IPS-NIHi7 (cell line): ENCODE measurements at regions not wholly inside any gene's neighbourhood (a gene's known extent, or its start where the extent isn't known, plus 50 kb on each side); places are given as distances from the start of the nearest gene placed in this dataset.
"Not testable (repeated sequence)": the region's sequence is repeated elsewhere in the genome, so short reads cannot be mapped to it uniquely, and the experiment has no call there.

Source experiments
- DNase-seq: peaks from one replicate; pipeline ENCODE4 v3.0.0; 2012; ENCODE audit warnings: mixed read lengths; ENCODE audit errors: extremely low spot score

DNA sequence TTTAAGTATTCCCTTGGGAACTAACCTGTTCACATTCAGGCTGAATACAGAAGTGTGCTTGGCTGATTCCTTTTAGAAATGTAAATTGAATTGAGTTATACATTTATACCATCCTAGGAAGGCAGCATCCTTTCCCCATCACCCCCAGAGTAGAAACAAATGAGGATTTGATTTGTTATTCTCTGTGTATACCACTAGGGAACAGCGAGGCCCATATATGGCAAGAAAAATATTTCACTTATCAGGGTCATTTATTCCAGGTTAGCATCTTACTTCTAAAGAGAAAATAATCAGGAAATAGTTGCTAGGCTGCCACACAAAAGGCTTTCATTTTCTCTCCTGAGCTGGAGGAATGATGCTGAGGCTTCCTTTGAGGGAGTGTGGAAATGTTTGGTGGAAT is 516.9 kb downstream of the PIK3C3 start:
- DNase-seq: no peak

DNA sequence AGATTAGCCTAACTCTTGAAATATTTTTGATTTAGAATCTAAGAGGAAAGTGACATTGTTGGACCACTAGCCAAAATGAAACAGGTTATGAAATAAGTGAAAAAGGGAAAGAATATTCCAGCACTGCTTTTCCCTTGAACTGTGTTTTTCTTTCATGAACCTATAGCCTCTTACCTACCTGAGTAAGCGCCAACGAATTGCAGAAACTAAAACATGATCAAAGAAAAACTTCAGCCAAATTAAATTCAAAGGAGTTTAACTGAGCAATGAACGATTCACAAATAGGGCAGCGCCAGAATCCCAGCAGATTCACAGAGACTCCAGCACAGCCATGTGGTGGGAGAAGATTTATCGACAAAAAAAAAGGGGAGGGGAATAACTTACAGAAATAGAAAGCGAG is 518.6 kb downstream of the PIK3C3 start:
- no peak for DNase-seq

DNA sequence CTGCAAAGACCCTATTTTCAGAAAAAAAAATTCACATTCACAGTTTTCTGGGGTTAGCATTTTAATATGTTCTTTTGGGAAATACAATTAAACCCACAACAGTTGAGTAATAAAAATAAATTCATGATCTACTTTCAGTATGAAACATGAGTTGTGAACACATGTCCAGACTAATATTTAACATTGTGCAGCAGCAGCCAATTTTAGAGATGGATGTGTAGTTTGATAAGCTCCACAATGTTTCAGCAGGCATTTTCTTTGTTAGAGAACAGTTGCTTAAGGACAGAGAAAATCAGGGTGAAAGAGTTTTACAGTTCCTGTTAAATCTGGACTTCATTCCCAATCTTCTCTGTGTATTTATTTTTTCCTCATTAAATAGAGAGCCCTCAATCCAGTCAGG is 519.5 kb downstream of the PIK3C3 start:
- no peak for DNase-seq

DNA sequence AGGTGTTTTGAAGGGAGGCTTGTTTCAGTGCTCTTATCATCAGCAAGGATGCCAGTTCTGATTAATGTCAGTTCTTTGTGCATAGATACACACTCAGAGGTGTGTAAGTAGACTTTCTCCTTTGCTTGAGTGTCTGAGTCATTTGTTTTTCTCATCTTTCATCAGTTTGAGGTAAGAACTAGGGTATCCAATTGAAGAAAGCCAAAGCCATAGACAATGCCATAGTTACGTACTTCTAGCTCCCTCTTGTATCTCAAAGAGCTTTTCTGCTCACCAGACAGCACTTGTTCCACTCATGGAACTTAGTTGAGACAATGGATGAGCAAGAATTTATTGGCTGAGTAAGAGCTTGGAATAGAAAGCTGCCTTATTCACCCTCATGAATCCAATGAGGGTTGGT is 520.1 kb downstream of the PIK3C3 start:
- DNase-seq: no peak

DNA sequence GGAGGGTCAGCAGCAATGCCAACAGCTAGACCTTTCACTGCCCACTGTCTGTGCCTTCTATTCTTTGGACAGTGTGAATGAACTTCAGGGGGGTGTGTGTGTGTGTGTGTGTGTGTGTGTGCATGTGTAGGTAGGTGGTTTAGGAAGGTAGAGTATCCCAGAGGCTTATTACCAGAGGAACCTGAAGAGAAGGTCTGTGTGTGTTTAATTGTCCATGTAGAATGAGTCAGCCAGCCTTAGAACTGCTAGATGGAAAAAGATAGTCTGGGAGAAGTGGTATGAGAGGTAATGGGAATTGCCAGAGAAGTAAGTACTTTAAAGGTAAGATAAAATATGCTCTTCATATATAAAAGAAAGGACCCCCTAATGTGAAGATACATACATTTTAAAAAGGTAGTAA is 522.2 kb downstream of the PIK3C3 start:
- DNase-seq: no peak

DNA sequence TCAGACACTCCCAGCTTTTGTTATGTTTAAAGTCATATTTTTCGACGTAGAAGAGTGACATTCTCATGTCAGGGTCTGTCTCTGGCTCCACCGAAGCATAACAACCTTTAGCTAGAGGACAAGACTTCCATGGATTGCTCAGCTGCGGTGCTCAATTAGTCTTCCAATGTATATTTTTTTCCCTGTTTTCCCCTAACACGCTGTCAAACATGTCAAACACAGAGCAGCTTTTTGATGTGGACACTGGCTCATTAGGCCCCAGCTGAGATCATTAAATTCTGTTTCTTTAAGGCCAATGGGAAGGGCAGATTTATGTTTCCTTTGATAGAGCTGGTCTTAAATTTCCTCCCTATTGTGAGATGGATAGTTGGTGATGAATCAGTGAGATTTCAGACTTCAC is 525.4 kb downstream of the PIK3C3 start:
- DNase-seq: no peak

DNA sequence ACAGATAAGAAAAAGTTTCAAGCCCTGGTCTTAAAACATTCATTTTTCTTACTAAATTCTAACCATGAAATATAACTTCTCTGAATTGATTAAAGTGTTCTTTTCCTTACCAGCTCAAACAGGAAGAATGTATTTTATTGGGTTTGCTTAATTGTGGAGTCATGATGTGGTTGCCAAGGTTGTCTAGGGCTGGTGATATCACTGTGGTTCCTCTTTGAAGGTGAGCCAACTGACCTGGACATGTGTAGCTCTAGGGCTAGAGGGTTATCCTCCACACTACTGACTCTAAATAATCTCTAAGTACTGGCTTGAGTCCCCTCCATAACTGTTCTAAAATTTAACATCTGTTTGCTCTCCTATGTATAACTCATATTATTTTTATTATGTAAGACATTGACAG is 529.6 kb downstream of the PIK3C3 start:
- DNase-seq: no peak

DNA sequence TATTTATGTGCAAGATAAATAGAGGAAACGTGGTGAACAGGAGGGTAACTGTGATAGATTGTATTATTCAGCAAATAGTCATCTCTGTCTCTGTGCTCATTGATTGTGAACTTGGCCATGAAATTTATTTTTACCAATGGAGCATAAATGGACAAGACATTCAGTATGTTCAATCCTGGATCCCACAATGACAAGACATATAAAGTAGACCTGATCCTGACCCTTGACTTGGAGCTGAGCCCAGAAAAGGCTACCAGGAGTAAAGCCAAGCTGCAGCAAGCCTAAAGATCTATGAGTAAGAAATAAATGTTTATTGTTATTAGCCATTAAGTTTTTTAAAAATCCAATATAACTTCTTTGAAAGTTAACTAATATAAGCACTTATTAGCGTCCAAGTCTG is 531.2 kb downstream of the PIK3C3 start:
- no peak for DNase-seq

DNA sequence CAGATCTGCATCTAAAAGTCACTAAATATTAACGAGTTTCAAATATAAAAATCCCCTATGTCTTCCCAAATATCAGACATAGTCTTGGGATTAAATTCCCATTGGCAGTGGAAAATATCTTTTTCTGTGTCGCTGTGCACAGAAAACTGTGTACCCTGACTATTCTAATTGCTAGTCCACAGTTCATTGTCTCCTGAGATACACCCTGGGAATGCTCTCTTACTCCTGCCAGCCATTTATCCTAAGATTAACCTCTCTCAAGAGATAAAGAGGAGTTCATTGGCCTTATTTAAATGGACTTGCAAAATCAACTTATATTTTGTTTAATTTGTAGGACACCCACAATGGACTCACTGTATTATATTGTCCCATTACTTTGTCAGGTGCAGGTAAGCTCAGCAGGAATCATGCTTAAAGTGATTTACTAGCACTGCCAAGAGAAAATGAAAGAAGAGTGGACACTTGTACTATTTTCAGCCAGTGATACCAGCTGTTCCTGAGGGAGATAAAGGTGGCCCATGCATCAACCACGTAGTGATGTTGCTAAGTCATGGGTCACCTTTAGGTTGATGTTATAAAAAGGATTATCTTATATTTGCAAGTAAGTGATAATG is 553.8 kb downstream of the PIK3C3 start:
- no peak for DNase-seq

DNA sequence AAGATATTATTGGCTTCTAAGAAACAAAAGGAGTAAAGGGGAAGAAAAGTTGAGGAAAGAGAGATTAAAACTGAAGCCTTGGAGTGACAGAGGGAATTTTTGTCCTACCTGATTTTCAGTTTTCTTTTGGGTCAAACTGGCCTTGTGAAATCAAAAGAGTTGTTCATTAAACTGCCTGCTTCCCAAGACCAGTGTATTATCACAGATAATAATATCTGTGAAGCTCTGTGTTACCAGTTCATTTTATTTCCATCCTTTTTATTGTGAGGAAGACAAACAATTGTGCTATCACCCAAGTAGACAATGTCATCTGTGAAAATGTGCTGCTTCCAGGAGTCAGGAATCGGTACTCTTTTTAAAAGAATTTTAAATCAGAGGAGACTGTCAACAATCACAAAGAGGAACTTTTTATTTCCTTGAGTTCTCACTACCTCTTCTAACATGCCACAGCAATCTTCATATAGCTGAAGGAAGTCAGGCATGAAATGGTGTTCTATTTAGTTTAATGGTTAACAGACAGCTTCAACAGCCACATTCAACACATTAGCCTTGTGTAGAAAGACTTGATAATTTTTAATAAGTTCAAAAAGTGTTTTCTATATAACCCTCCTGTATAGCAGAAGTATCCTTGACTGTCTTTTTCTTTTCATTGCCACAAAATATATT is 554.8 kb downstream of the PIK3C3 start:
- DNase-seq: no peak

DNA sequence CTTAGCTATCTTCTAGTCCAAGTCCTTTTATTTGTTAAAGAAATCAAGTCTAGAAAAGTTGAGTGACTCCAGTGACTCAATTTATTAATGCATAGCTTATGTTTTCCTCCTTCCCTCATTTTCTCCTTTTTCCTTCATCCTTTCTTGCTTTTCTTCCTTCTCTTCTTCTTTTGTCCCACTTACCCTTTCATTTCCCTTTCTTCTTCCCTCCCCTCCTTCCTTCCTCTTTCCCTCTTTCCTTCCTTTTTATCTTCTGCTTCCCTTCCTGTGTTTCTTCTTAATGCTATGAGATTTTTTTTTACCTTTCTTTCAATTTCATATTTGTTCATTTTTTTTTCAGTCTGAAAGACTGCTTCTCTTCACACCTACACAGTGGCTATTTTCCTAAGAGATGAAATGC is 555.5 kb downstream of the PIK3C3 start:
- DNase-seq: no peak

DNA sequence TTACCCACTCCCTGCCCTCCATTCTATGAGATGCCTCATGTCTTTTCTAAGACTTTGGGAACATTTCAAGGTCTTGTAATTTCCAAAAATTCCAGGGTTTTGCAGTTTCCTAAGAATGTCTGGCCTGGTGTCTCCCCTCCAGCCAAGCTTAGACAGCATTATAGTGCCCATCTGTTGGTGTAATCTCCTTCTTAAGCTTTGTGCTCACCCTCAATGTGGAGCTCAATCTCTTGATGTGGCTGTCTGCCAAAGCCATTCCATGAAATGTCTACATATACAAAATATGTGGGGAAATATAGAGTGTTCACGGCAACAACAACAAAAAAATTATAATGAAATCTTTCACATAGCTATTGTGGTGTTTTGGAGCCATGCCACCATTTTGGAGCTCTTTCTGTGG is 558.4 kb downstream of the PIK3C3 start:
- no peak for DNase-seq

DNA sequence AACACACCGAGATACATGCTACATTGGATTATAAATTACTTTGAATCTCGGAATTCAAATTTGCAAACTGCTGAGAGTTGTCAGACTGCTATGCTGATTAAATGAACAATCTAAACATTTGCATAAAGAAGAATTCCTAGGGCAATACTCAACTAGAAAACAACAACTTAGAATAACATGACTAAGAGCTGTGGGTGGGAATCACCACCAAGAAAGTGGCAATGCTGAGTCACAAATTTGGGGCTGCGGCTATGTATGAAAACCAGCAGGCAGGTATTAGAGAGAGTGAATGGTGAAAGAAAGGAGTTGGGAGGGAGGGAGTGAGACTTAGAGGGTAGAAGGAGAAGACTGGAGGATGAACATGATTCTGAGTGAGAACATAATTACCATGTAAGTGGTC is 559.5 kb downstream of the PIK3C3 start:
- no peak for DNase-seq

DNA sequence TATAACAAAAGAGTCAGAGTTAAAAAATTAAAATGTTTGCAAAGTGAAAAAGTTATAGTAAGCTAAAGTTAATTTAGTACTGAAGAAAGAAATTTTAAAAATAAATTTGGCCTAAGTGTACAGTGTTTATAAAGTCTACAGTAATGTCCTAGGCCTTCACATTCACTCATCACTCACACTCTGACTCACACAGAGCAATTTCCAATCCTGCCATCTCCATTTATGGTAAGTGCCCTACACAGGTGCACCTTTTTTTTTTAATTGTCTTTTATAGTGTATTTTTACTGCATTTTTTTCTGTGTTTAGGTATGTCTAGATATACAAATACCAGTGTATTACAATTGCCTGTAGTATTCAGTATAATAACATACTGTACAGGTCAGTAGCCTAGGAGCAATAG is 562.9 kb downstream of the PIK3C3 start:
- no peak for DNase-seq

DNA sequence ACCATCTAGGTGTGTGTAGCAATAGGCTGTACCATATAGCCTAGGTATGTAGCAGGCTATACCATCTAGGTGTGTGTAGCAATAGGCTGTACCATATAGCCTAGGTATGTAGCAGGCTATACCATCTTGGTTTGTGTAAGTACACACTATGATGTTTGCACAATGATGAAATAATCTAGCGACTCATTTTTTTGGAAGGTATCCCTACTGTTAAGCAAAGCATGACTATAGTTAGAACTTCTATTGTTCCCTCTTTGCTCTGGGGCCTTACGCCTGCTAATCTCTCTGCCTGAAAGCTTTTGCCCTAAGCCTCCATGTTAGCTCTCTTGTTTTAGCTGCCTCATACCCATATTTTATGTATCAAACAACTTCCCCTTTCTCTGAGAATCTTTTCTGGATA is 563.3 kb downstream of the PIK3C3 start:
- DNase-seq: not testable (repeated sequence)

DNA sequence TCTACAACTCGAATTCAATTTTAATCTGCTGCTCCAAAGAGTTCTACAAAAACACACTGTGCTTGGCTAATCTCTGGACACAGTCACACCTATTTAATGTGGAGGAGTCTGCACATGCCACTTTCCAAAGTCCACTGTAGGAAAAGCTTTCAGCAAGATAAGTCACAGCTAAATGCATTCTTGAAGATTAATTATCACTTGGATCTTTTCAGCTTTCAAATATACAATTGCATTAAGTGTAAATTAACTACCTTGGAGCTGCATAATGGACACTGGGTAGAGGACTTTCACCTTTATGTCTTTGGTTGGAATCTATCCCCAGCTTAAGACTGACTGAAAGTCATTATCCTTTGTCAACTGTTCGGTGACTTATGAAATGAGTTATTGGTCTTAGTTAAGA is 565.1 kb downstream of the PIK3C3 start:
- no peak for DNase-seq

DNA sequence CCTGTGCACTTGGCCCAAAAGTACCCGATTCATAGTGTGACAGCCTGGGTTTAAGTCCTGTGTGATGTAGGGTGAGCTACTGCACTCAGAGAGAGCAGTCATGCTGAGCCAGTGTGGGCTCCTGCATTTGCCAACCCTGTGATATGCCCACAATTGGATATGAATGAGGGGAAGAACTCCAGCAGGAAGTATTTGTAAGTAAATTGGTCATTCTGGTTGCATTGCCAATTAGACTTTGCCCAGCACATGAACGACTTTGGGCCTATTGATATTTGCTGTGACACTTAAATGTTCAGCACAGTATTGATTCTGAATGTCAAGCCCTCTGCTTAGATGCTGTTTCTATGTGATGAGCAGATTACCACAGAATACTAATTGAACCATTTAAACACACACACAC is 570.9 kb downstream of the PIK3C3 start:
- no peak for DNase-seq

DNA sequence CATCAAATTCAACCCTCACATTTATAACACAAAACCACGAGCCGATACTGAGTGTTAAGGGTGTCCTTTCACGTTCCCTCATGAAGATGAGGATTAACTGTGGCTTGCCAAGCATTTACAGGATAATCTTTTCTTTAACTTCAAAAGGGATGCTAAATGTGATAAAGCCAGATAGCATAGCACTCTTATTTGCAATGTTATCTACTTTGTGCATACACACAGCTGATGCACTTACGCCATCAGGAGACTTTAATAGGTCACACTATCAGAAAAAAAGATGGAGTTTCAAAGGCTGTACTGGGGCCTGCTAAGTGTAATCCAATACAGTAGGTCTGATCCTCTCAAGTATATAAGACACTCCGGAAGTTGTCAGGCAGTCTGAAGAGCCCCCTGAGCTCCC is 572.7 kb downstream of the PIK3C3 start:
- no peak for DNase-seq

DNA sequence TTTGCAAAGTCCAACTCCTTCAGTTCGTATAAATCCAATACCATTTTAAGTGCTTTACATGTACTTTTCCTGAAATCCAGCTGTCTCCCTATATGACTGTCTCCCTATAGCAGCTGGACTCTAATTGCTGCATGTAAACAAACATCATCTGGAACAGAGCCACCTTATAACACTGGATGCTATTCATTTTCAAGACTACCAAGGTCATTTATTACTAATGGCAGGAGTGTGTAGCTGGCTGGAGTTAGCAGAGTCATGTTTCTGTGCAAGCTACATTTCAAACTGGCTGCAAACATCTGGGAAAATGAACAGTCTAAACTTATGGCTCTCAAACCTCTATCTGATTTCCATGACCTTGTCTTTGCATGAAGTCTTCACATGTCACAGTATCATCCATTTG is 575.2 kb downstream of the PIK3C3 start:
- no peak for DNase-seq

DNA sequence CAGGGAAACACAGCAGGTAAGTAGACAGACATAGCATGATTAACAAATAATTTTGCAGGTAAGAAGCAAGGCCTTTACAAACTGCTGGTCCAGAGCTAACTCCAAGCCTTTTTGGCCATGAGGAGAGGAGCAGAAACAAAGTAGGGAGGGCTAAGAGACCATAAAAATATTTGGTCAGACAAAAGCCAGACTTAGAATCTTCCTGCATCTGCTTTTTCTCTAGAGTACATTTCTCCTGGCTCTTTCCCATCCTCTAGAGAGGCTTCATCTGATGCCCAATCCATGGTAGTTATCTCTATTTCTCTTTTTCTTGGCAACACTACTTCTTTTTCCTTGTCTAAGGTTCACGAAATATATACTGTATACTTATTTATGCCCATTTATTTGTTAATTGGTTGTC is 577.1 kb downstream of the PIK3C3 start:
- DNase-seq: no peak

DNA sequence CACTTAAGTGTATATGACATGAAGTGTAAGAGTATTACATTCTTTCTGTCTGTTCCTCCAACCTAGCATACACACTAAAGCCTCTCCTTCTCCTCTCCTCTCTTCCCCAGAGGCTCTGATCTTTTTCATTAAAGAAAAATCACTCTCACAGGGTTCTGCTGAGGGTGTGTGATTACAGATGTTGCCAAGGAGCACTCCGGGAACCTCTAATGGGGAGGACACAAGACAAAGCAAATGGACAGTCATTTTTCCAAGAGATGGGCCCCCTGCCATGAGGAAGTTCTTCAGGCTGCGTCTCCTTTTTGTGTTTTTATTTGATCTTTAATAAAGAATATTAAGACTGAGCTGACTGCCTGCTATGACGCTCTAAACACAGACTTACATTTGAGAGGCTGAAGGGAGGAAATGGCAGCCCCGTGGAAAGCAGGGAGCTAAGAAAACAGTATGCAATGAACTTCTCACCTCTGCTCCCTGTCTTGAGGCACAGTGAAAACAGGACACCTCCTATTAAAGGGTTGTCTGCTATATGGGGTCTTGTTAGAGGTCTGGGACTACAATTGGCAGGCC is 578.1 kb downstream of the PIK3C3 start:
- DNase-seq: no peak

DNA sequence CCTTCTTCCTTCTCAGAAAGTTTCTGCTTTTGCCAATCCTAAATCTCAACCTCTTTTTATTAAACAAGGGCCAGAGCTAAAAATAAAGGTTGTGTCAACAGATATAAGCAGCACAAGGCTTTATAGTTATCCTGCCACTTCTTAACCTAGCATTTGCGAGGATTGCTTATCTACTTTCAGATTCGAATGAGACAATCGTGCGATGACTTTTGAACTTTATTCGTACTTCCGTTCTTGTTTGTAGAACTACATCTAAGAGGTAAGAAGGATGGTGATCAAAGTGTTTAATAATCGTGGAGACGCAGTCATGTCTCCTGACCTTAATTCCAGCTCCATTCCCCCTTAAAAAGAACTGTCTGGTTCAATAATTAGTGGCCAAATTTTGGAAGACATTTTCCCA is 578.6 kb downstream of the PIK3C3 start:
- DNase-seq: no peak

DNA sequence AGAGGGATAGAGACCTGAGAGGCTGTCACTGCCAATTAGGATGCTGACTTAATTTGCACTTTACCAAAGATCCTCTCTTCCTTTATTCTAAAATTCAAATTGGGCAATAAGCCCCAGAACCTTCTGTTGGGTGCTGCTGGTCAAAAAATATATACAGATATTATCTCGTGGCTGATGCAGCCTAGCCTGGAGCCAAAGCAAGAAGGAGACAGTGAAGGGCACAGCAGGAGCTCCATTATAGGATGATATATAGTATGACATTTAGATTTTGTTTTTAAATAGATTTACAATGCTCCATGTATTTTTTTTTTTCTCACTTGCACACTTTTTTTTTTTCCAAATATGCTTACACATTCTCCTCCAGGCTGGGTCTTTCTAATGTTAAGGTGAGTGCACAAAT is 579.3 kb downstream of the PIK3C3 start:
- DNase-seq: no peak

DNA sequence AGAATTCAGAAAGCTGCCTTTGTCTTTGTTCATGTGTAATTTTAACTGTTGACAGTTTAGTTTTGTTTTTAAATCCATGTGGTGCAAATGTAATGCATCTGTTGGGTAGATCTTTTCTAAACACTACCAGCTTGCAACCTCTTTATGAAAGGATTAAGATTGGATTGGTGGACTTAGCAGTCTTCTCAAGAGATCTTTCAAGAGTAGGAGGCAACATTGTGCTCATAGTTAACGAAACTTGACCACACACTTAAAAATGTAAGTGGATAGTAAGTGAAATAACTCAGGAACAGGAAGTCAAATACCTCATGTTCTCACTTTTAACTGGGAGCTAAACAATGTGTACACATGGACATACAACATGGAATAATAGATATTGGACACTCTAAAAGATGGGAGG is 579.0 kb downstream of the RIT2 start:
- no peak for DNase-seq
